ENCODE measurements at regions not wholly inside any gene's neighbourhood (a gene's known extent, or its start where the extent isn't known, plus 50 kb on each side); places are given as distances from the start of the nearest gene placed in this dataset.
A peak's percentile ranks its signal among the peaks of the same experiment; 100 is the strongest.

DNA sequence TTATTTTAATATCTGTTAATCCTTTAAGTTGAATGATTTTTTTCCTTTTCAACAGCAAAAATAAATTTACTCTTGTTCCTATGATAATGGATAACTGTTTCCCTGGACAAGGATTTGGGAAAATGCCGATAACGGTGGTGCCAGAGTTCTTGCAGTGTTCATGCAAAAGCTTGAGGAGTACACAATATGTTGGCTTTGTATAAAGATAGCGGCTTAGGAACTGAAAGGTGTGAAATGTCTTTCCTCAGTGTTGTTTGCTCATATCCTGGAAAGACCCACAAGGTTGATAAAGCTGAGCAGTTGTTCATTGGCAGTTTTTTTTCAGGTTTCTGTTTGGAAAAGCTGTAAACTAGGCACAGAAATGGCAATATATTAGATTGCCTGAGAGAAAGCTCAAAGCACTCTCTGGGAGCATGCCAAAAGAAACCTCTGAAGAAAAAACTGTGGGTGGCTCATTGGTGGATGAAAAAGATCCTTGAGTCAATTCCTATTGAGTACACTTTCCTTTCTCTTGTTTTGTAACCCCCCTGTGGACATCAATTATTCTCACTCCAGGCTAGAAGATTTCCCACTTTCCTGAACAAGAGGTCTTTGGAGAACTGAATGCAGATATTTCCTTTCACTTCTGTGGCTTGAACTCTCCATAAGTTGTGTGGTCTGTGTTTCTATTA lies 117.2 kb upstream of the RGMB start:
- Histone ChIP-seq H3K4me3 (ENCODE audit: extremely low read depth in 1 of 4, insufficient read depth in 2 of 4, low read depth in 3 of 4, low read length in 4 of 4) (no peak overlapping the region), H4K8ac (ENCODE audit: extremely low read depth, insufficient read depth, low read length) (no peak overlapping the region), H3K79me2 (ENCODE audit: control insufficient read depth in 1 of 2, insufficient read depth in 2 of 2, low read length in 2 of 2) (no peaks in the 10 kb centered on the region), H2AFZ (ENCODE audit: low read length) (no peak overlapping the region), H3K18ac (ENCODE audit: extremely low read depth, low read length) (no peak overlapping the region), H3K4me2 (ENCODE audit: insufficient read depth in 1 of 2, low read depth in 2 of 2, low read length in 2 of 2) (peak overlapping the region; percentile 9 to 22; a peak in 2 of 4 replicates), H3K27ac (ENCODE audit: low read depth, low read length) (no peak overlapping the region), H2BK20ac (ENCODE audit: low read length) (no peak overlapping the region), H3K4ac (replicated peaks; ENCODE audit: insufficient read length, low read depth, low read length) (no peak overlapping the region), H2BK5ac (ENCODE audit: low read depth, low read length) (no peak overlapping the region), H3K23ac (ENCODE audit: insufficient read length) (no peak overlapping the region), H2BK12ac (ENCODE audit: low read depth, low read length) (no peak overlapping the region), H3K27me3 (replicated peaks in 1 of 4; ENCODE audit: control insufficient read depth in 3 of 4, extremely low read depth in 1 of 4, insufficient read depth in 3 of 4, low read length in 3 of 4) (no peaks in the 10 kb centered on the region; a peak in 1 of 7 replicates), H2BK120ac (replicated peaks; ENCODE audit: low read depth, low read length) (no peak overlapping the region), H2BK15ac (ENCODE audit: low read length) (no peak overlapping the region), H3K79me1 (ENCODE audit: low read depth, low read length) (no peaks in the 10 kb centered on the region), H3K4me1 (replicated peaks in 1 of 4; ENCODE audit: control insufficient read depth in 3 of 4, insufficient read depth in 4 of 4, low read length in 3 of 4) (peaks cover 0 to 7% (median 4%) of the 10 kb centered on the region in 4 experiments; a peak in 4 of 7 replicates), H3K23me2 (ENCODE audit: low read depth, low read length) (no peaks in the 10 kb centered on the region), H3K9ac (replicated peaks in 1 of 4; ENCODE audit: extremely low read depth in 1 of 4, low read depth in 3 of 4, low read length in 3 of 4) (no peak overlapping the region), H3K14ac (ENCODE audit: insufficient read length) (no peak overlapping the region), H3K56ac (replicated peaks; ENCODE audit: insufficient read length, low read depth, low read length) (no peak overlapping the region), H3K36me3 (ENCODE audit: control insufficient read depth in 2 of 4, insufficient read depth in 4 of 4, low read length in 3 of 4) (no peaks in the 10 kb centered on the region), H2AK5ac (ENCODE audit: low read depth, low read length) (no peak overlapping the region), H4K20me1 (replicated peaks in 1 of 2; ENCODE audit: control insufficient read depth in 1 of 2, insufficient read depth in 2 of 2, low read length in 2 of 2) (no peaks in the 10 kb centered on the region), H4K5ac (ENCODE audit: insufficient read length, low read depth, low read length) (peak overlapping the region; percentile 32), H4K91ac (replicated peaks; ENCODE audit: insufficient read length, low read length) (no peak overlapping the region), H3K9me3 (ENCODE audit: insufficient read depth in 2 of 2, low read depth in 1 of 2, low read length in 1 of 2) (peaks cover 0 to 3% of the 10 kb centered on the region in 2 experiments; a peak in 1 of 4 replicates)
- 76% methylated on average over 3 of the region's 3 CpGs; no CpG with 5 or more reads in 1 of the 2 experiments for WGBS, 2 experiments (ENCODE audit: extremely low coverage in 1 of 2, insufficient coverage in 1 of 2, insufficient read length in 1 of 2, insufficient replicate concordance in 2 of 2, low coverage in 1 of 2, low lambda C conversion rate in 2 of 2, missing lambda C conversion rate in 1 of 2)
- ChIA-PET CTCF (ENCODE audit: partially characterized antibody) (interaction anchor here (1.1 to 1.7 kb wide), 2 partner anchors 22 to 258 kb away, joined by 3 to 4 read pairs; no protein-coding TSS in a partner anchor), POLR2A (ENCODE audit: partially characterized antibody) (no interaction called here)
- DNase-seq (ENCODE audit: low read depth in 1 of 2, low spot score in 2 of 2) (no peak), FAIRE-seq (peak; percentile 66)
- TF ChIP-seq, protein P1, sequence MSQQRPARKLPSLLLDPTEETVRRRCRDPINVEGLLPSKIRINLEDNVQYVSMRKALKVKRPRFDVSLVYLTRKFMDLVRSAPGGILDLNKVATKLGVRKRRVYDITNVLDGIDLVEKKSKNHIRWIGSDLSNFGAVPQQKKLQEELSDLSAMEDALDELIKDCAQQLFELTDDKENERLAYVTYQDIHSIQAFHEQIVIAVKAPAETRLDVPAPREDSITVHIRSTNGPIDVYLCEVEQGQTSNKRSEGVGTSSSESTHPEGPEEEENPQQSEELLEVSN (IDR thresholded peaks at IDR 0.05), result 0 out of 2 replicates have a peak, but pooled peaks have one; percentile 16
- no peak for TF ChIP-seq FOSL1 (IDR thresholded peaks at IDR 0.05; ENCODE audit: insufficient read depth, low read depth, low read length)
- TF ChIP-seq SIRT6 (IDR thresholded peaks at IDR 0.05; ENCODE audit: low read length), result no peak
- TF ChIP-seq, protein P2, sequence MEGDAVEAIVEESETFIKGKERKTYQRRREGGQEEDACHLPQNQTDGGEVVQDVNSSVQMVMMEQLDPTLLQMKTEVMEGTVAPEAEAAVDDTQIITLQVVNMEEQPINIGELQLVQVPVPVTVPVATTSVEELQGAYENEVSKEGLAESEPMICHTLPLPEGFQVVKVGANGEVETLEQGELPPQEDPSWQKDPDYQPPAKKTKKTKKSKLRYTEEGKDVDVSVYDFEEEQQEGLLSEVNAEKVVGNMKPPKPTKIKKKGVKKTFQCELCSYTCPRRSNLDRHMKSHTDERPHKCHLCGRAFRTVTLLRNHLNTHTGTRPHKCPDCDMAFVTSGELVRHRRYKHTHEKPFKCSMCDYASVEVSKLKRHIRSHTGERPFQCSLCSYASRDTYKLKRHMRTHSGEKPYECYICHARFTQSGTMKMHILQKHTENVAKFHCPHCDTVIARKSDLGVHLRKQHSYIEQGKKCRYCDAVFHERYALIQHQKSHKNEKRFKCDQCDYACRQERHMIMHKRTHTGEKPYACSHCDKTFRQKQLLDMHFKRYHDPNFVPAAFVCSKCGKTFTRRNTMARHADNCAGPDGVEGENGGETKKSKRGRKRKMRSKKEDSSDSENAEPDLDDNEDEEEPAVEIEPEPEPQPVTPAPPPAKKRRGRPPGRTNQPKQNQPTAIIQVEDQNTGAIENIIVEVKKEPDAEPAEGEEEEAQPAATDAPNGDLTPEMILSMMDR (IDR thresholded peaks at IDR 0.05; ENCODE audit: control extremely low read depth in 1 of 3, insufficient read depth in 1 of 3, low read depth in 1 of 3, low read length in 3 of 3), result no peak
- TF ChIP-seq EZH2 (IDR thresholded peaks at IDR 0.05; ENCODE audit: low read depth, low read length, severe bottlenecking), result no peak
- no peak for TF ChIP-seq ASH2L (IDR thresholded peaks at IDR 0.05; ENCODE audit: low read length)
- TF ChIP-seq KDM4A (IDR thresholded peaks at IDR 0.05; ENCODE audit: low read depth, low read length, severe bottlenecking), result no peak
- TF ChIP-seq YY1 (IDR thresholded peaks at IDR 0.05; ENCODE audit: low read depth, low read length), result no peak
- no peak for TF ChIP-seq TCF12 (IDR thresholded peaks at IDR 0.05; ENCODE audit: low read depth, low read length)

Measured in H1 (cell line).